MM.1S (cell line): ENCODE measurements at regions not wholly inside any gene's neighbourhood (a gene's known extent, or its start where the extent isn't known, plus 50 kb on each side); places are given as distances from the start of the nearest gene placed in this dataset.

Source experiments
- CTCF ChIP-seq: fragments of 300-600 bp; sonication (generic); IDR thresholded peaks from 2 replicates; pipeline ENCODE4 v1.5.1; 2016; ENCODE audit warnings: antibody characterized with exemption, low read length, mixed read lengths
- EZH2 ChIP-seq: fragments of 300-600 bp; sonication (generic); optimal IDR thresholded peaks from 2 replicates; pipeline ENCODE3; 2017; ENCODE audit warnings: low read depth, mild to moderate bottlenecking, antibody characterized with exemption, low read length, mixed read lengths

- no peak for TF ChIP-seq CTCF
- no peak for TF ChIP-seq EZH2
Observed at GRCh38 chr5:17991775-17992174, 357.5 kb downstream of the TAF11L14 start.
